Gastroesophageal sphincter (tissue), 4 donors: ENCODE measurements at regions not wholly inside any gene's neighbourhood (a gene's known extent, or its start where the extent isn't known, plus 50 kb on each side); places are given as distances from the start of the nearest gene placed in this dataset.

Experiments
- ATAC-seq: fragments of 150-250 bp; one replicate; pipeline ENCODE4 v1.9.1; 2016; ENCODE audit warnings: mild to moderate bottlenecking, moderate library complexity
- H3K27ac ChIP-seq, 4 donors: fragments of 200-600 bp; sonication (generic) in 3 of 4; 1 replicate in 3 of 4; 2 replicates in 1 of 4; pipeline ENCODE4 v1.5.1; 2016 to 2019
- H3K27me3 ChIP-seq: fragments of 200-600 bp; sonication (generic); one replicate; pipeline ENCODE4 v1.5.1; 2019
- H3K36me3 ChIP-seq, 2 donors: fragments of 200-600 bp; sonication (generic); one replicate each; pipeline ENCODE4 v1.5.1; 2019; ENCODE audit warnings: control low read depth in 1 of 2
- H3K4me1 ChIP-seq, 3 donors: fragments of 200-600 bp; sonication (generic); 1 replicate in 2 of 3; 2 replicates in 1 of 3; pipeline ENCODE4 v1.5.1; 2016 to 2019; ENCODE audit warnings: control low read depth in 2 of 3
- H3K4me3 ChIP-seq, 2 donors: fragments of 200-600 bp; sonication (generic); one replicate each; pipeline ENCODE4 v1.5.1; 2019; ENCODE audit warnings: mild to moderate bottlenecking in 1 of 2, moderate library complexity in 1 of 2
- H3K9me3 ChIP-seq, 3 donors: fragments of 200-600 bp; sonication (generic); one replicate each; pipeline ENCODE4 v1.5.1; 2017 to 2019; ENCODE audit warnings: control low read depth in 2 of 3
- EP300 ChIP-seq: sonication (generic); formaldehyde crosslinking; IDR thresholded peaks from one replicate; pipeline ENCODE4 v1.6.1; 2017; ENCODE audit warnings: antibody characterized with exemption, mild to moderate bottlenecking
- POLR2A ChIP-seq, 2 donors: fragments of 450-650 bp; IDR thresholded peaks; one replicate each; pipeline ENCODE4 v1.6.1; 2017; ENCODE audit warnings: antibody characterized with exemption in 2 of 2, mild to moderate bottlenecking in 2 of 2, moderate library complexity in 1 of 2
- POLR2AphosphoS5 ChIP-seq: sonication (generic); formaldehyde crosslinking; IDR thresholded peaks from one replicate; pipeline ENCODE4 v1.6.1; 2017; ENCODE audit warnings: antibody characterized with exemption
- WGBS, 2 donors: methylation state at CpG; one replicate each; pipeline ENCODE4 v1.1.5; 2018; ENCODE audit warnings: low coverage in 1 of 2; 5-methylcytosine and 5-hydroxymethylcytosine counted together
- TF ChIP-seq, protein P1 (sequence below), 4 experiments: fragments of 200-600 bp in 2 of 4; fragments of 450-650 bp in 2 of 4; sonication (generic) in 1 of 4; IDR thresholded peaks; one replicate each; pipeline ENCODE4 v1.5.1; 2017 to 2019; ENCODE audit warnings: antibody characterized with exemption in 4 of 4, mild to moderate bottlenecking in 2 of 4, moderate library complexity in 2 of 4

DNA sequence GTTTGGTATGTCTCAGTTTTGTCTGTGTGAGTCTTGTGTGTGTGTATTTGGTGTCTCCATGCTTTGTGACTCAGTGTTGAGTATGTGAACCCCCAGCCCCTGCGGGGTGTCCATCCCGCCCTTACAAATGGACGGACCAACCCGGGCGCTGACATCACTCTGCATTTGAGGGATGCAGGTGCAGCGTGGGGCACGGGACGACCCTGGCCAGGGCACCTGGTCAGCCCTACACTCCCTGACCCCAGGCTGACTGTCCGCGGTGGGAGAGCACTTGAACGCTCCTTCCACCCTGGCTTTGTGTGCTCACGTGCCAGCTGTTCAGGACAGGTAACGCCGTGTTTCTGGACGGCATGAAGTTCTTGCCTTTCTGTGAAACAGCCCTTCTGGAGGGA lies 369.0 kb downstream of the BRD1 start:
- Histone ChIP-seq H3K4me3 (no peak overlapping the region), H3K9me3 (no peaks in the 10 kb centered on the region), H3K4me1 (no peaks in the 10 kb centered on the region), H3K27me3 (peaks cover 81% of the 10 kb centered on the region), H3K27ac (no peak overlapping the region), H3K36me3 (no peaks in the 10 kb centered on the region)
- no CpG with 5 or more reads among the region's 15 CpGs for WGBS, 2 donors
- ATAC-seq, result no peak
- TF ChIP-seq, protein P1, sequence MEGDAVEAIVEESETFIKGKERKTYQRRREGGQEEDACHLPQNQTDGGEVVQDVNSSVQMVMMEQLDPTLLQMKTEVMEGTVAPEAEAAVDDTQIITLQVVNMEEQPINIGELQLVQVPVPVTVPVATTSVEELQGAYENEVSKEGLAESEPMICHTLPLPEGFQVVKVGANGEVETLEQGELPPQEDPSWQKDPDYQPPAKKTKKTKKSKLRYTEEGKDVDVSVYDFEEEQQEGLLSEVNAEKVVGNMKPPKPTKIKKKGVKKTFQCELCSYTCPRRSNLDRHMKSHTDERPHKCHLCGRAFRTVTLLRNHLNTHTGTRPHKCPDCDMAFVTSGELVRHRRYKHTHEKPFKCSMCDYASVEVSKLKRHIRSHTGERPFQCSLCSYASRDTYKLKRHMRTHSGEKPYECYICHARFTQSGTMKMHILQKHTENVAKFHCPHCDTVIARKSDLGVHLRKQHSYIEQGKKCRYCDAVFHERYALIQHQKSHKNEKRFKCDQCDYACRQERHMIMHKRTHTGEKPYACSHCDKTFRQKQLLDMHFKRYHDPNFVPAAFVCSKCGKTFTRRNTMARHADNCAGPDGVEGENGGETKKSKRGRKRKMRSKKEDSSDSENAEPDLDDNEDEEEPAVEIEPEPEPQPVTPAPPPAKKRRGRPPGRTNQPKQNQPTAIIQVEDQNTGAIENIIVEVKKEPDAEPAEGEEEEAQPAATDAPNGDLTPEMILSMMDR (IDR thresholded peaks at IDR 0.05), result no peak
- no peak for TF ChIP-seq EP300
- TF ChIP-seq POLR2A (IDR thresholded peaks at IDR 0.05), result no peak
- TF ChIP-seq POLR2AphosphoS5, result no peak

DNA sequence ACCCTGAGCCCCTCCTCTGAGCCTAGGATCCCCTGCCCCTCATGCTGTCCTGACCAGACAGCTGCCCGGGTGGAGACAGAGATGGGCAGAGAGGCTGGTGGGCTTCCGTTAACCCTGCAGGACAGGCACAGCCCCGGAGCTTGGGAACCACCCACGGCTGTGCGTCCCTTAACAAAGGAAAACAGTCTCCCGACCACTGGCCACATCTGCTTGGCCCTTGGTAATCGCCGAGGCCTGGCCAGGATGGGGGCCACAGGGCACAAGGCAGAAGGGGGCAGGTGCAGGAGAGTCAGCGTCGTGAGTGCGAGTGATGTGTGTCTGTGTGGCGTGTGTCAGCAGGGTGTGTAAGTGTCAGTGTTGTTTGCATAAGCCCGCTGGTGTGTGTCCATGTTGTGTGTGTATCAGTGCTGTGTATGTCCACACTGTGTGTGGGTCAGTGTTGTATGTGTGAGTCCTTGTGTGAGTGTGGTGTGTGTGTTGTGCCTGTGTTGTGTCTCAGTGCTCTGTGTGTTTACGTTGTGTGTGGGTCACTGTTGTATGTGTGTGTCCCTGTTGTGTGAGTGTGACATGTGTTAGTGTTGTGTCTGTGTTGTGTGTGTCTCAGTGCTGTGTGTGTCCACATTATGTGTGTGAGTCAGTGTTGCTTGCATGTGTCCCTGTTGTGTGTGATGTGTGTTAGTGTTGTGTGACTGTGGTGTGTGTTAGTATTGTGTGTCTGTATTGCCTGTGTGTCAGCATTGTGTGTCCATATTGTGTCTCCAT lies 369.5 kb downstream of the BRD1 start:
- H3K36me3 ChIP-seq, result no peaks in the 10 kb centered on the region
- H3K9me3 ChIP-seq, result no peaks in the 10 kb centered on the region
- 80 to 85% methylated on average over 1 to 4 of the region's 14 CpGs for WGBS, 2 donors
- H3K27ac ChIP-seq, result no peak overlapping the region
- no peak overlapping the region for H3K4me3 ChIP-seq
- TF ChIP-seq EP300 (no peak), POLR2AphosphoS5 (no peak), POLR2A (IDR thresholded peaks at IDR 0.05) (no peak)
- TF ChIP-seq, protein P1 (IDR thresholded peaks at IDR 0.05), result no peak
- no peaks in the 10 kb centered on the region for H3K4me1 ChIP-seq
- no peak for ATAC-seq
- peaks cover 87% of the 10 kb centered on the region for H3K27me3 ChIP-seq

DNA sequence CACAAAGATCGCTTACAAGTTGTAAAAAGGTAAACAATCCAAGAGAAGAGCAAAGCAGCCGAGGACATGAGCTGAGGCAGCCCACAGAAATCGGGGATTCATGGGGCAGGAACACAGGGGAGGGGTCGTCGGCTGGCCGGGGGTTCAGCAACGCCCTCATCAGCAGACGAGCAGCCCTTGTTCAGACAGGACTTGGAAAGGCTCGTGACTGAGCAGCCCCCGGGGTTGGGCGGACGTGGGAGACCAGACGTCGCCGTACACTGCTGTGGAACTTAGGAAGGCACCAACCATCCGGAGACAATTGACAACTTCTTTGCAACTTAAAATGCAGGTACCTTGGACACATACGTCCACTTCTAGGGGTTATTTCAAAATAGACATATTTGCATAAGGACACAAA lies 370.5 kb downstream of the BRD1 start:
- TF ChIP-seq POLR2AphosphoS5, result no peak
- no peak for TF ChIP-seq EP300
- TF ChIP-seq, protein P1 (IDR thresholded peaks at IDR 0.05), result no peak
- no peak for TF ChIP-seq POLR2A (IDR thresholded peaks at IDR 0.05)
- Histone ChIP-seq H3K27me3 (peaks cover 84% of the 10 kb centered on the region), H3K4me1 (no peaks in the 10 kb centered on the region), H3K9me3 (no peaks in the 10 kb centered on the region), H3K36me3 (no peaks in the 10 kb centered on the region), H3K4me3 (no peak overlapping the region), H3K27ac (no peak overlapping the region)
- 22 to 32% methylated on average over 15 to 16 of the region's 17 CpGs for WGBS, 2 donors
- no peak for ATAC-seq

DNA sequence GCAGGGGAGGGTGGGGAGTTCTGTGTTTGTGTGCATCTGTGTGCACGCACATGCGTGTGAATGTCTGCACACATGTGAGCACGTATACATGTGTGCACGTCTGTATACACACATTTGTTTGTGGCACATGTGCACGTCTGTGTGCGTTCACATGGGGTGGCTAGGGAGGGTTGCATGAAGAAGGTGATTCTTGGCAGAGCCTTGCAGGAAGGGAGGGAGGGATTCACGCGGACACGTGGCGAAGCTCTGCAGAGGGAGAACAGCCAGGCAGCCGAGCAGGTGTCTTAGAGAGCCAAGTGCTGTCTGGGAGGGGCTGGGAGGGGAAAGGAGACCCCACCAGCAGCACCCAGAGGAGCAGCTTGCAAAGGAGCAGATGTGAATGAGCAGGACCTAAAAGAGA lies 372.1 kb downstream of the BRD1 start:
- 29 to 33% methylated on average over 8 of the region's 11 CpGs for WGBS, 2 donors
- TF ChIP-seq EP300, result no peak
- no peak for TF ChIP-seq POLR2AphosphoS5
- TF ChIP-seq, protein P1 (IDR thresholded peaks at IDR 0.05), result no peak
- TF ChIP-seq POLR2A (IDR thresholded peaks at IDR 0.05), result no peak
- Histone ChIP-seq H3K4me3 (no peak overlapping the region), H3K36me3 (no peaks in the 10 kb centered on the region), H3K4me1 (no peaks in the 10 kb centered on the region), H3K9me3 (no peaks in the 10 kb centered on the region), H3K27ac (no peak overlapping the region), H3K27me3 (peaks cover 91% of the 10 kb centered on the region)
- no peak for ATAC-seq

DNA sequence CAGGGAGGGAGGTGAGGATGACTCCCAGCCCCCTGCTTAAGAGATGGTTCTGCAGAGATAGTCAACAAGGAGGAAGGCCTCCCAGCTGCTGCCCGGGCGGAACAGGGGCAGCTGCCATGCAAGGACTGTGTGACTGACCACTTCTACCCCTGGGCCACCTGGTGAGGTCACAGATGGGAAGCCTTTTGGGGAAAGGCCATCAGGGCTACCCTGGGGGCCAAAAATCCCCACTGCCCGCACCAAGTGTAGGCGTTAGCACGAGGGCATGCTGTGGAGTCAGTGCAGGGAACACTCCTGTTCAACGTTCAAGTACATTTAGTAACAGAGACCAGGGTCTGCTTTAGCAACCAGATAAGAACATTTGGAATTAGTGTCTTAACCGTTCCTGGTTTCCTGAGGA lies 372.9 kb downstream of the BRD1 start:
- 44 to 68% methylated on average over 3 to 7 of the region's 7 CpGs for WGBS, 2 donors
- Histone ChIP-seq H3K27me3 (peaks cover 93% of the 10 kb centered on the region), H3K9me3 (no peaks in the 10 kb centered on the region)

More for the DNA sequence above, 372.9 kb downstream of the BRD1 start:
- TF ChIP-seq POLR2A (IDR thresholded peaks at IDR 0.05), result no peak
- TF ChIP-seq, protein P1 (IDR thresholded peaks at IDR 0.05), result no peak
- TF ChIP-seq EP300, result no peak
- TF ChIP-seq POLR2AphosphoS5, result no peak
- no peak for ATAC-seq
- H3K4me1 ChIP-seq, result no peaks in the 10 kb centered on the region
- H3K36me3 ChIP-seq, result no peaks in the 10 kb centered on the region
- H3K27ac ChIP-seq, result no peak overlapping the region
- H3K4me3 ChIP-seq, result no peak overlapping the region
